HG03521 (cell line): ENCODE measurements at regions not wholly inside any gene's neighbourhood (a gene's known extent, or its start where the extent isn't known, plus 50 kb on each side); places are given as distances from the start of the nearest gene placed in this dataset.
"Not testable (repeated sequence)": the region's sequence is repeated elsewhere in the genome, so short reads cannot be mapped to it uniquely, and the experiment has no call there.

Experiments
- ATAC-seq: cut with Tn5 transposase; IDR thresholded peaks from one replicate; pipeline ENCODE4 v1.9.1; 2021; ENCODE audit warnings: mild to moderate bottlenecking, moderate library complexity; ENCODE audit not compliant: unreplicated experiment

GRCh38 chr6:151671195-151671594 is 136.3 kb upstream of the ESR1 start:
- no peak for ATAC-seq

GRCh38 chr6:151674578-151674977 is 132.9 kb upstream of the ESR1 start:
- no peak for ATAC-seq

GRCh38 chr6:151675746-151676459 is 131.6 kb upstream of the ESR1 start:
- ATAC-seq, result peak; percentile 81

- no peak for ATAC-seq
Measured at GRCh38 chr6:151676460-151676945, 131.0 kb upstream of the ESR1 start.

- no peak for ATAC-seq
Measured at GRCh38 chr6:151677404-151677803, 130.1 kb upstream of the ESR1 start.

- no peak for ATAC-seq
Measured at GRCh38 chr6:151679081-151679480, 128.4 kb upstream of the ESR1 start.

GRCh38 chr6:151679941-151680340 is 127.5 kb upstream of the ESR1 start:
- ATAC-seq, result no peak

- no peak for ATAC-seq
Measured at GRCh38 chr6:151680846-151681432, 126.5 kb upstream of the ESR1 start.

- ATAC-seq, result no peak
Measured at GRCh38 chr6:151681433-151682059, 125.9 kb upstream of the ESR1 start.

GRCh38 chr6:151682251-151682650 is 125.2 kb upstream of the ESR1 start:
- no peak for ATAC-seq

GRCh38 chr6:151682922-151683321 is 124.6 kb upstream of the ESR1 start:
- no peak for ATAC-seq

- ATAC-seq, result no peak
Measured at GRCh38 chr6:151683381-151683780, 124.1 kb upstream of the ESR1 start.

- ATAC-seq, result no peak
Measured at GRCh38 chr6:151689499-151690201, 117.8 kb upstream of the ESR1 start.

GRCh38 chr6:151690303-151690702 is 117.2 kb upstream of the ESR1 start:
- ATAC-seq, result no peak

GRCh38 chr6:151690768-151691562 is 116.5 kb upstream of the ESR1 start:
- peak; percentile 96 for ATAC-seq

GRCh38 chr6:151692216-151692615 is 115.3 kb upstream of the ESR1 start:
- ATAC-seq, result no peak

GRCh38 chr6:151693366-151693765 is 114.1 kb upstream of the ESR1 start:
- no peak for ATAC-seq

- ATAC-seq, result no peak
Measured at GRCh38 chr6:151695156-151695555, 112.3 kb upstream of the ESR1 start.

GRCh38 chr6:151696302-151696701 is 111.2 kb upstream of the ESR1 start:
- not testable (repeated sequence) for ATAC-seq

- ATAC-seq, result no peak
Measured at GRCh38 chr6:151698931-151699700, 108.4 kb upstream of the ESR1 start.
